Osteoblast (primary cell): ENCODE measurements at regions not wholly inside any gene's neighbourhood (a gene's known extent, or its start where the extent isn't known, plus 50 kb on each side); places are given as distances from the start of the nearest gene placed in this dataset.
"Not testable (repeated sequence)": the region's sequence is repeated elsewhere in the genome, so short reads cannot be mapped to it uniquely, and the experiment has no call there.

Experiments used
- DNase-seq: peaks from one replicate; pipeline ENCODE4 v3.0.0; 2011; ENCODE audit warnings: low spot score, mixed read lengths; ENCODE audit not compliant: insufficient read length; ENCODE audit errors: missing footprints
- H2AFZ ChIP-seq: 2 replicates; pipeline ENCODE4 v1.6.0; 2011; ENCODE audit warnings: mild to moderate bottlenecking, low read length
- H3K27ac ChIP-seq: 2 replicates; pipeline ENCODE4 v1.5.1; 2011; ENCODE audit warnings: mild to moderate bottlenecking, low read depth, low read length, moderate library complexity
- H3K27me3 ChIP-seq: 2 replicates; pipeline ENCODE4 v1.6.0; 2012; ENCODE audit warnings: mild to moderate bottlenecking, control low read depth, inconsistent platforms, low read length, moderate library complexity; ENCODE audit not compliant: insufficient read depth
- H3K36me3 ChIP-seq: 2 replicates; pipeline ENCODE4 v1.5.1; 2011; ENCODE audit warnings: mild to moderate bottlenecking, low read length, control low read depth, moderate library complexity; ENCODE audit not compliant: insufficient read depth
- H3K4me1 ChIP-seq: 2 replicates; pipeline ENCODE4 v1.5.1; 2011; ENCODE audit warnings: mild to moderate bottlenecking, low read length, control low read depth, moderate library complexity; ENCODE audit not compliant: insufficient read depth
- H3K4me2 ChIP-seq: 2 replicates; pipeline ENCODE4 v1.6.0; 2011; ENCODE audit warnings: mild to moderate bottlenecking, low read length; ENCODE audit not compliant: insufficient read depth
- H3K4me3 ChIP-seq: fragments of 200-600 bp; sonication (generic); 3 replicates; pipeline ENCODE4 v1.5.1; 2012; ENCODE audit warnings: mild to moderate bottlenecking, low read length, inconsistent platforms; ENCODE audit not compliant: insufficient read depth
- H3K79me2 ChIP-seq: 2 replicates; pipeline ENCODE4 v1.6.0; 2012; ENCODE audit warnings: mild to moderate bottlenecking, low read length, control low read depth, inconsistent platforms; ENCODE audit not compliant: insufficient read depth
- H3K9me3 ChIP-seq: 2 replicates; pipeline ENCODE4 v1.5.1; 2011; ENCODE audit warnings: low read depth, low read length, control low read depth
- H4K20me1 ChIP-seq: 2 replicates; pipeline ENCODE4 v1.6.0; 2012; ENCODE audit warnings: mild to moderate bottlenecking, low read length, control low read depth; ENCODE audit not compliant: insufficient read depth
- CTCF ChIP-seq: IDR thresholded peaks from 2 replicates; pipeline ENCODE4 v1.5.1; 2011; ENCODE audit warnings: mild to moderate bottlenecking, low read depth, low read length, moderate library complexity; ENCODE audit errors: extremely low read depth

GRCh38 chr7:106740806-106741205 is 79.8 kb upstream of the CCDC71L start:
- H3K4me2 ChIP-seq, result no peak overlapping the region
- H3K9me3 ChIP-seq, result no peaks in the 10 kb centered on the region
- no peak for TF ChIP-seq CTCF
- no peak for DNase-seq
- H3K36me3 ChIP-seq, result no peaks in the 10 kb centered on the region
- H3K27ac ChIP-seq, result no peak overlapping the region
- no peaks in the 10 kb centered on the region for H4K20me1 ChIP-seq
- H3K4me3 ChIP-seq, result no peak overlapping the region
- no peaks in the 10 kb centered on the region for H3K27me3 ChIP-seq
- H2AFZ ChIP-seq, result no peak overlapping the region
- peaks cover 10% of the 10 kb centered on the region for H3K4me1 ChIP-seq
- H3K79me2 ChIP-seq, result no peaks in the 10 kb centered on the region

GRCh38 chr7:106744563-106745091 is 83.7 kb upstream of the CCDC71L start:
- H3K4me3 ChIP-seq, result no peak overlapping the region
- H3K79me2 ChIP-seq, result no peaks in the 10 kb centered on the region
- TF ChIP-seq CTCF, result no peak
- H3K4me1 ChIP-seq, result no peaks in the 10 kb centered on the region
- H3K27ac ChIP-seq, result no peak overlapping the region
- no peaks in the 10 kb centered on the region for H3K36me3 ChIP-seq
- no peaks in the 10 kb centered on the region for H3K9me3 ChIP-seq
- no peaks in the 10 kb centered on the region for H3K27me3 ChIP-seq
- H2AFZ ChIP-seq, result peak overlapping the region; percentile 61
- no peak for DNase-seq
- H3K4me2 ChIP-seq, result no peak overlapping the region
- H4K20me1 ChIP-seq, result no peaks in the 10 kb centered on the region

GRCh38 chr7:106747301-106747700 is 86.3 kb upstream of the CCDC71L start:
- peak overlapping the region; percentile 48 for H2AFZ ChIP-seq

GRCh38 chr7:106747804-106748203 is 86.8 kb upstream of the CCDC71L start:
- no peak for DNase-seq
- Histone ChIP-seq H3K27me3 (no peaks in the 10 kb centered on the region), H4K20me1 (no peaks in the 10 kb centered on the region), H3K79me2 (no peaks in the 10 kb centered on the region), H3K4me2 (peak overlapping the region; percentile 36), H3K4me1 (no peaks in the 10 kb centered on the region), H3K36me3 (no peaks in the 10 kb centered on the region), H3K9me3 (no peaks in the 10 kb centered on the region), H2AFZ (peak overlapping the region; percentile 48), H3K27ac (no peak overlapping the region), H3K4me3 (no peak overlapping the region)
- no peak for TF ChIP-seq CTCF

More at GRCh38 chr7:106747301-106747700, 86.3 kb upstream of the CCDC71L start:
- H3K9me3 ChIP-seq, H4K20me1 ChIP-seq, H3K27ac ChIP-seq, H3K36me3 ChIP-seq, H3K79me2 ChIP-seq, H3K27me3 ChIP-seq, H3K4me1 ChIP-seq, DNase-seq, H3K4me3 ChIP-seq: not testable (repeated sequence)
- peak overlapping the region; percentile 36 for H3K4me2 ChIP-seq
